UCSD-AML1 (cell line): ENCODE measurements at regions not wholly inside any gene's neighbourhood (a gene's known extent, or its start where the extent isn't known, plus 50 kb on each side); places are given as distances from the start of the nearest gene placed in this dataset.

Source experiments
- DNase-seq: peaks from one replicate; lab custom pipeline; 2025; ENCODE audit not compliant: unreplicated experiment; lab: John Stamatoyannopoulos, UW

DNA sequence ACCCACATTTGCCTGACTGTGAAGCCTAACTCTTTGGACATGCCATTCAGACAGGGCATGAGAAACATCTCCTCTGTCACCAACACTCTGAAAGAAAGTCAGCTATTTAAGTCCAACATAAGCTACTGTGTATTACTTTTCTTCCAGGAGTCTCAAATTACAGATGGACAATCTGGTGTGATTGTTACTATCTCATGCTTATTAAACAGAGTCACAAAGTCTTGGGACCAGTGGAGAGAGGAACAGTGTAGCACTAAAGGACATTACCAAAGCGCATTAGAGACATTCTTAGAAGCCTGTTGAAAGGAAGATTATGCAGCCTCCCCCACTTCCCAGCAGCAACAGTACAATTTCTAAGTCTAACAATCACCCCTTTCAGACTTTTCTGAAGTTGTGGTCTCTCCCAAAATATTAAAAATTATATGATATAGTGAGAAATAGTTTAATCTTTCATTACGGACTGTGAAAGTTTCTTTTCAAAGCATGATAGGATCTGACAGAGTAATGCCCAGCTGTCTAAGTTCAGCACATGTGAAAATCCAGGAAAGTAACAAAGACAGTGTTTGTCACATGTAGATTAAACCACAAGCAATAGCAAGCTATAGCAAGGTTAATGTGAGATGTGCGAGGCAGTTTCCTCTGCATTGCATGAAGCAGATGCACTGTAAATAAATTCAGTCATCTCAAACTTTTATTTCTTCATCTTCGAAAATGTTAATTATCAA, 280.9 kb upstream of the FZD8 start:
- DNase-seq: no peak

DNA sequence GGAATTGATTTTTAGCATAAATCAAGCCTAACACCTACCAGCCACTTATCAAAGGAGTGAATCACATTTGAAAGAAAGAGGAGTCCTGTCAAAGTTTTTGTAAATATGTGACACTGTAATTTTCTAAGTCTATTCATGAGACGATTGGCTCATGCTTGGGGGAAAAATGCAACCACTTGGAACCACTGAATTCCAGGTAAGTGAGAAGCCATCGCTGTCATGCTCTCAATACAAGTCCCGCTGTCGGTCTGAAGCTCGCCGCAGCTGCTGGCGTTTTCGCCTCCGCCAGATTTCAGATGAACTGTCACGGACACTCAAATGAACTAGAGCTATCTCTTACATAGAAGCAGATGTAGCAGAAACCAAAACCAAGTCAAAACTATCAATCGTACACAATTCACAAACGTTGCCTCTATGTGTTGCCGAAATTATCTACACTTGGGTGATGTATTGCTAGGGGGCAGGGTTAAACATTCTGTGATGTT, 279.8 kb upstream of the FZD8 start:
- no peak for DNase-seq

GRCh38 chr10:35916791-35917190, 274.7 kb upstream of the FZD8 start:
- no peak for DNase-seq

- DNase-seq: no peak
Measured at GRCh38 chr10:35913628-35914027, 271.5 kb upstream of the FZD8 start.

DNA sequence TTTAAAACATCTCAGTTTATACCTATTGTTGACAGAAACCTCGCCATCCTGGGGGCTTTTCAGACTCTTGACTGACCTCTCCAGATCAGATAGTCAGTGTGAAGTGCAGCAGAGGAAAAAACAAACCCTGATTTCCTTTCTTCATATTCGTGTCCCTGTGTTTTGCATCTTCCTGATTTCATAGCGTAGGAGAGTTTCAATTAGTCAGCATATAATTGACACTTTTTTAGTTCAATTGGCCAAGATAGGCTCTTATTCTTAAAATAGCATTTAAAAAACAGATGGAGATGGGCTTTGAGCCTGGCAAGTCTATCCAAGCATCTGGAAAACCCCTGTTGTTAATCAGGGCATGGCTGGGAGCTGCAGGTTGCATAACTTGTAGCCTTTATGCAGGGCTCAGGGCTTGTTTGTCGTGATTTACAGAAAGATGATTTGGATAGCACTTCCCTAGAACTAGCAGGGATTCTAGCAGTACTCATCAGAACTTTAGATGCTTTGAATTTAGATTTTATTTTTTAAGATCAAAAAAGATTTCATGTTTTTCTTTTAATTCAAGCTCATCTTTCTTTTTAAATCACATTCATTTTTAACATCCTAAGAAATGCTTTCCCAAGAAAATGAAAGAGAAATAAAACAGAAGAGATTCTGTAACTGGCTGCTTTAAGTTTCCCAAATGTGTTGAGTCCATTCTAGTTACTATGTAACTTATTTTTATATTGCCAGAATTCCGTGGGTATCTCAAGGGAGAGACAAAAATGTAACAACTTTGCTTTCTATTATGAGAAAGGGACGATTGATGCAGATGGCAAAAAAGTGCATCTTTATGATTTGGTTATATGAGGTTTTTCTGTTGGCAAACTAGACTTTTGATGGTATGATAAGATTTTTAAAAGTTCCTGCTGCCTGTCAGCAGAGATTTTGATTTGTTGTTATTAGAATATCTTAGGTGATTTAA, 270.8 kb upstream of the FZD8 start:
- DNase-seq: no peak

GRCh38 chr10:35911954-35912353, 269.9 kb upstream of the FZD8 start:
- DNase-seq: no peak

GRCh38 chr10:35911233-35911632, 269.1 kb upstream of the FZD8 start:
- DNase-seq: no peak

- no peak for DNase-seq
Measured at GRCh38 chr10:35910234-35910633, 268.1 kb upstream of the FZD8 start.

- no peak for DNase-seq
Measured at GRCh38 chr10:35909121-35909720, 267.1 kb upstream of the FZD8 start.

GRCh38 chr10:35908451-35908850, 266.4 kb upstream of the FZD8 start:
- DNase-seq: no peak

- no peak for DNase-seq
Measured at GRCh38 chr10:35907548-35907947, 265.5 kb upstream of the FZD8 start.

DNA sequence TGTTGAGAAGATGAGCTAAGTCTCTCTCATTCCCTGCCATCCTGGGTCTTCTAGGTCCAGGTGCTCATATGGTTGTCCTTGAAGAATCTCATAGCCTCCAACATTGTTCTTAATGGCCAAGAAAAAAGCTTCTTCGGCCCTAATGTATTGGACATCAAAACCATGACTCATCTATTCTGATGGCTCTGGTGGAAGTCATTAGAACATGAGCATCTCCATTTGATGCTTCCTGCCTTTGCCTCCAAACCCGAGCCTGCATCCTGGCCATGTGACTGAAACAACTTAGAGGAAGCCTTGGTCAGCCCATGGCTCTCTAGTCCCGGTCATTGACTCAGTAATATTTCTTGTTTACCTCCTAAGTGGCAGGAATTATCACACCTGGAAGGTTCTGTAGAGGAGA, 264.1 kb upstream of the FZD8 start:
- no peak for DNase-seq

- DNase-seq: no peak
Measured at GRCh38 chr10:35903021-35903420, 260.9 kb upstream of the FZD8 start.

GRCh38 chr10:35898716-35899440, 256.8 kb upstream of the FZD8 start:
- DNase-seq: no peak

- DNase-seq: no peak
Measured at GRCh38 chr10:35896001-35896400, 253.9 kb upstream of the FZD8 start.

DNA sequence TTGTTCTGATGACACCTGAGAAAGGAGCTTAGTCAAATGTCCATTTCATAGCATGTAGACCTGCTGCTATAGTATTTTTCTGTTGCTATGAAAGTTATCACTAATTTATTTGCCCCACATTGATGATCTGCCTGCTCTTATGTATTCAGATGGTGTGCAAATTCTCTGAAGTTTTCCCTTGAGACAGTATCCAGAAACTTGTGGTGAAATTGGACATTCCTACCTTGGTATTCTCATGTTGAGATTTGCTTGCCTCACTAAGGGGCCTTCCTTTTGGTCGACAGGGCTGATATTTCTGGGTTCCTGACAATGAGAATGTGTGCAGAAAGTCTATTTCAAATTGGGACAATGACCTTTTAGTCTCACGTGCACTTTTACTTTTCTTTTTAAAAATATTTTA, 253.2 kb upstream of the FZD8 start:
- no peak for DNase-seq

DNA sequence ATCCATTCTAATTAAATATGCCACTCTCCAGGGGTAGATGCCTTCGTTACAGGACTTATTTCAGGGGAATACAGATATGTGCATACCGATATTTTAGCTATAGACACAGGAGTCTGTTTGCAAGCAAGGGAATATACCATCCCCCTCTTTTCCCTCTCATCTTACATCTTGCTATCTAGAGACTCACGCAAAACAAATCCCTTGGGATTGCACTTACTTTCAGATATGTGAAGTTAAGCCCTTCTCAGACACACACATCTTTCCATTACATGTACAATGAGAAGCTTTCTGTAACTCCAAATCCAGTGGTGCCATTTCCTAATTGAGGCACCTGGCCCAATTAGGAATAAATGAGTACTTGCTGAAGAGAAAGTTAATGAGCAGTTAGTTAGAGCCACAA, 250.4 kb upstream of the FZD8 start:
- DNase-seq: no peak

- no peak for DNase-seq
Measured at GRCh38 chr10:35890676-35891495, 248.8 kb upstream of the FZD8 start.

GRCh38 chr10:35889971-35890675, 248.0 kb upstream of the FZD8 start:
- DNase-seq: no peak

DNA sequence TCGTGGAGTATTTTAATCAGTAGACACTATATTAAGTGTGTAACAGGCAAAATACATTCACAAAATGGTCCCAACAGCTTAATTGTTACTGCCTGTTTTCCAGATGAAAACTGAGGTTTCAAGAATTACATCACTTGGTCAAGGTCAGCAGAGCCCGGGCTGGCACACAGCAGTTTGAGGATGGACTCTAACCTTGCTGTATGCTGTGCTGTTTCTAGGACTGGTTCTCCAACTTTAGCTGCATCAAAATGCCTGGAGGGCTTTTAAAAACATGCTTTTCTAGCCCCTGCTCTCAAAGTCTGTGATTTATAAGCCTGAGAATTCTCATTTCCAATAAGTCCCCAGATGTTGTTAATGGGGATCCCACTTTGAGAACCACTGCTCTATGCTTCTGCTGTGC, 247.1 kb upstream of the FZD8 start:
- DNase-seq: no peak
